HepG2 (cell line): ENCODE measurements at regions not wholly inside any gene's neighbourhood (a gene's known extent, or its start where the extent isn't known, plus 50 kb on each side); places are given as distances from the start of the nearest gene placed in this dataset.

ENCODE experiments used
- ATAC-seq: fragments of 200-7000 bp; cut with Tn5 transposase; 3 replicates; pipeline ENCODE4 v1.9.1; 2020; ENCODE audit warnings: mild to moderate bottlenecking, moderate library complexity
- BruUV-seq: library from RNA; stranded (reverse); fragments of 400-500 nt; replicated peaks from 2 replicates; lab custom pipeline; 2021; lab: Mats Ljungman, UMichigan
- CTCF ChIA-PET: fragments of 300-600 bp; formaldehyde crosslinking; extraction: SDS; loops from one replicate; lab custom pipeline; 2021; ENCODE audit warnings: low total read pairs, inconsistent platforms, low intra/inter-chr PET ratio; lab: Yijun Ruan, JAX
- POLR2A ChIA-PET: fragments of 350-600 bp; sonication (Branson Sonifier 250); formaldehyde crosslinking; loops from one replicate; lab custom pipeline; 2020; ENCODE audit warnings: antibody characterized with exemption, inconsistent platforms; lab: Yijun Ruan, JAX
- DNase-seq: peaks from one replicate; pipeline ENCODE4 v3.0.0-alpha.2; 2015; ENCODE audit warnings: low spot score
- FAIRE-seq: peaks from 3 replicates; lab custom pipeline; 2011; peaks lifted over from hg19 to GRCh38; lab: Jason Lieb, UNC
- H2AFZ ChIP-seq: one replicate; pipeline ENCODE4 v1.6.1; 2011; ENCODE audit warnings: low read length, inconsistent platforms
- H3K27ac ChIP-seq: fragments of 300-600 bp; 3 replicates; pipeline ENCODE4 v1.8.0; 2011; ENCODE audit warnings: mixed run types, mild to moderate bottlenecking, mixed read lengths, low read length, inconsistent platforms; ENCODE audit not compliant: insufficient read depth; ENCODE audit errors: extremely low read length
- H3K27me3 ChIP-seq, 2 experiments: fragments of 200-600 bp in 1 of 2; 2 replicates in 1 of 2; 3 replicates in 1 of 2; pipeline versions ENCODE4 v1.6.0 to v1.8.0; 2011; ENCODE audit warnings: low read length in 2 of 2, mild to moderate bottlenecking in 2 of 2, moderate library complexity in 2 of 2, inconsistent platforms in 1 of 2; ENCODE audit not compliant: insufficient read depth in 2 of 2, control insufficient read depth in 1 of 2
- H3K36me3 ChIP-seq, 2 experiments: fragments of 200-600 bp in 1 of 2; replicated peaks in 1 of 2; 2 replicates in 1 of 2; 3 replicates in 1 of 2; pipeline versions ENCODE4 v1.5.1 to v1.8.0; 2011; ENCODE audit warnings: low read length in 2 of 2, inconsistent platforms in 1 of 2; ENCODE audit not compliant: insufficient read depth in 2 of 2, control insufficient read depth in 1 of 2
- H3K4me1 ChIP-seq: 2 replicates; pipeline ENCODE4 v1.5.1; 2012; ENCODE audit warnings: low read length, inconsistent platforms; ENCODE audit not compliant: insufficient read depth
- H3K4me2 ChIP-seq: 2 replicates; pipeline ENCODE4 v1.6.0; 2011; ENCODE audit warnings: low read depth, low read length, inconsistent platforms
- H3K4me3 ChIP-seq, 3 experiments: fragments of 200-600 bp in 1 of 3; sonication (generic), shearing (Covaris generic) in 1 of 3; replicated peaks in 1 of 3; 2 replicates each; pipeline ENCODE4 v1.5.1; 2011 to 2016; ENCODE audit warnings: low read length in 3 of 3, inconsistent platforms in 2 of 3, low read depth in 2 of 3, mild to moderate bottlenecking in 2 of 3, control low read depth in 1 of 3, mixed read lengths in 1 of 3; ENCODE audit not compliant: insufficient read depth in 1 of 3
- H3K79me2 ChIP-seq: one replicate; pipeline ENCODE4 v1.6.1; 2011; ENCODE audit warnings: low read length, inconsistent platforms; ENCODE audit not compliant: insufficient read depth
- H3K9ac ChIP-seq: 2 replicates; pipeline ENCODE4 v1.6.0; 2011; ENCODE audit warnings: mild to moderate bottlenecking, low read depth, low read length, inconsistent platforms; ENCODE audit not compliant: insufficient read depth
- H3K9me3 ChIP-seq: 2 replicates; pipeline ENCODE4 v1.5.1; 2012; ENCODE audit warnings: mild to moderate bottlenecking, low read length
- H4K20me1 ChIP-seq: 2 replicates; pipeline ENCODE4 v1.6.0; 2011; ENCODE audit warnings: inconsistent platforms, mild to moderate bottlenecking, low read length, moderate library complexity; ENCODE audit not compliant: insufficient read depth
- ARID4A ChIP-seq: sonication (generic); formaldehyde crosslinking; IDR thresholded peaks from 2 replicates; pipeline ENCODE4 v1.5.0; 2020; ENCODE audit warnings: mild to moderate bottlenecking, missing genetic modification reagents, borderline replicate concordance
- FOSL1 ChIP-seq: sonication (generic); formaldehyde crosslinking; IDR thresholded peaks from 2 replicates; pipeline ENCODE4 v1.9.0; 2021; ENCODE audit warnings: missing genetic modification reagents, borderline replicate concordance
- KLF13 ChIP-seq: sonication (generic); formaldehyde crosslinking; IDR thresholded peaks from 2 replicates; pipeline ENCODE4 v1.4.0; 2020; ENCODE audit warnings: mild to moderate bottlenecking, missing genetic modification reagents
- MEIS2 ChIP-seq: sonication (generic); formaldehyde crosslinking; IDR thresholded peaks from 2 replicates; pipeline ENCODE4 v1.9.0; 2021; ENCODE audit warnings: mild to moderate bottlenecking, missing genetic modification reagents
- MTA1 ChIP-seq: sonication (generic); formaldehyde crosslinking; IDR thresholded peaks from 2 replicates; pipeline ENCODE4 v1.4.0; 2020; ENCODE audit warnings: missing genetic modification reagents, mild to moderate bottlenecking, borderline replicate concordance
- NCOR1 ChIP-seq: fragments of 200-600 bp; sonication (generic); IDR thresholded peaks from 2 replicates; pipeline ENCODE4 v1.7.0; 2017; ENCODE audit warnings: antibody characterized with exemption, low read length, borderline replicate concordance
- NR1H2 ChIP-seq: sonication (generic); formaldehyde crosslinking; IDR thresholded peaks from 2 replicates; pipeline ENCODE4 v1.8.1; 2022; ENCODE audit warnings: low read depth, missing genetic modification reagents, borderline replicate concordance
- SOX6 ChIP-seq, 2 experiments: fragments of 450-650 bp in 1 of 2; sonication (generic) in 1 of 2; formaldehyde crosslinking in 1 of 2; IDR thresholded peaks; 2 replicates each; pipeline versions ENCODE4 v1.4.0 to v1.6.1; 2017 to 2020; ENCODE audit warnings: antibody characterized with exemption in 1 of 2, mild to moderate bottlenecking in 1 of 2, missing genetic modification reagents in 1 of 2
- TIGD3 ChIP-seq: sonication (generic); formaldehyde crosslinking; IDR thresholded peaks from 2 replicates; pipeline ENCODE4 v1.5.1; 2020; ENCODE audit warnings: mild to moderate bottlenecking, missing genetic modification reagents, borderline replicate concordance
- ZNF235 ChIP-seq: sonication (generic); formaldehyde crosslinking; IDR thresholded peaks from 2 replicates; pipeline ENCODE4 v1.8.1; 2023; ENCODE audit warnings: mild to moderate bottlenecking, missing genetic modification reagents, borderline replicate concordance
- ZNF260 ChIP-seq: sonication (generic); formaldehyde crosslinking; IDR thresholded peaks from 2 replicates; pipeline ENCODE4 v1.4.0; 2020; ENCODE audit warnings: missing genetic modification reagents, low read depth, mild to moderate bottlenecking, borderline replicate concordance
- ZNF577 ChIP-seq: sonication (generic); formaldehyde crosslinking; IDR thresholded peaks from 2 replicates; pipeline ENCODE4 v1.4.0; 2020; ENCODE audit warnings: mild to moderate bottlenecking, low read depth, missing genetic modification reagents, borderline replicate concordance
- ZNF605 ChIP-seq: sonication (generic); formaldehyde crosslinking; IDR thresholded peaks from 2 replicates; pipeline ENCODE4 v1.8.0; 2022; ENCODE audit warnings: mild to moderate bottlenecking, missing genetic modification reagents
- WGBS: methylation state at CpG from one replicate; pipeline ENCODE4 v1.1.6; 2017; ENCODE audit warnings: low lambda C conversion rate; 5-methylcytosine and 5-hydroxymethylcytosine counted together
- in situ Hi-C: cut with HindIII; loops from 2 replicates; pipeline ENCODE4 v1.10.0; 2017; ENCODE audit warnings: low pct_unique_long_range_greater_than_20kb; ENCODE audit not compliant: extremely low pct_ligation_motif_present
- intact Hi-C: fragments of 100-400 bp; cut with micrococcal nuclease; formaldehyde crosslinking; loops from one replicate; pipeline ENCODE4 v1.10.0; 2022; ENCODE audit not compliant: unreplicated experiment
- TF ChIP-seq, protein P1 (sequence below): sonication (generic); formaldehyde crosslinking; IDR thresholded peaks from 2 replicates; pipeline ENCODE4 v1.4.0; 2020; ENCODE audit warnings: mild to moderate bottlenecking, missing genetic modification reagents
- TF ChIP-seq, protein P2 (sequence below): sonication (generic); formaldehyde crosslinking; IDR thresholded peaks from 2 replicates; pipeline ENCODE4 v1.4.0; 2020; ENCODE audit warnings: missing genetic modification reagents, borderline replicate concordance

DNA sequence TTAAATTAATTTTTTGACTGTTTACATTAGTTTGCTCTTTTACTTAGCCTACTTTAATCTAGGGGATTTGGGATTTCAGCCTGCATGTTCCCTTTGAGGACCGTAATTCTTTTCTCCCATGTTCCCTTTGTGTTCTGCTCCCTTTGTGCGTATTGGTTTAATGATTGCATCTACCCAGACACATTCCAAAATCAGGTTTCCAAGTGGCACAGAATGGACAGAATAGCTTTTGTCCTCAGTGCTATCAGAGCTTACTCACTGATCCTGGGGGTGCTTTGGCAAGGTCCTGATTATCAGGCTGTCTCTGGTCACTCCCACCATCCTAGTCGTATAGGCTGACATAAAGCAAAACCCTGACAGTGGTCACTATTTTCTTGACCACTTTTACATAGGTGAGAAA lies 867.5 kb downstream of the TSN start (continued):
- TF ChIP-seq TIGD3 (no peak), SOX6 (IDR thresholded peaks at IDR 0.05) (no peak), SOX6 (CRISPR knock-in tag; IDR thresholded peaks at IDR 0.05) (no peak), FOSL1 (CRISPR knock-in tag) (no peak), KLF13 (CRISPR knock-in tag) (no peak)

GRCh38 chr2:122627388-122627787 lies 871.9 kb downstream of the TSN start:
- POLR2A ChIA-PET: no interaction called here
- Histone ChIP-seq H3K4me2 (no peak overlapping the region), H3K27me3 (no peaks in the 10 kb centered on the region), H3K9me3 (peaks cover 12% of the 10 kb centered on the region; the same call in 1 of the 2 replicates), H3K4me1 (no peaks in the 10 kb centered on the region), H3K27ac (no peak overlapping the region), H3K4me3 (no peak overlapping the region), H3K36me3 (no peaks in the 10 kb centered on the region), H3K79me2 (no peaks in the 10 kb centered on the region), H4K20me1 (no peaks in the 10 kb centered on the region), H3K9ac (no peak overlapping the region), H2AFZ (no peak overlapping the region)
- intact Hi-C loops (no loop called here), in situ Hi-C loops (no loop called here)
- FAIRE-seq (no peak), ATAC-seq (no peak), DNase-seq (no peak)
- BruUV-seq: no TSS peak
- 1% methylated on average over 3 of the region's 3 CpGs for WGBS
- CTCF ChIA-PET: no interaction called here
- TF ChIP-seq ZNF260 (CRISPR knock-in tag): no peak
- TF ChIP-seq ZNF605 (CRISPR knock-in tag): no peak
- no peak for TF ChIP-seq NCOR1
- no peak for TF ChIP-seq NR1H2 (CRISPR knock-in tag)
- no peak for TF ChIP-seq ARID4A
- TF ChIP-seq ZNF577: no peak
- TF ChIP-seq ZNF235 (CRISPR knock-in tag): no peak
- TF ChIP-seq, protein P1, sequence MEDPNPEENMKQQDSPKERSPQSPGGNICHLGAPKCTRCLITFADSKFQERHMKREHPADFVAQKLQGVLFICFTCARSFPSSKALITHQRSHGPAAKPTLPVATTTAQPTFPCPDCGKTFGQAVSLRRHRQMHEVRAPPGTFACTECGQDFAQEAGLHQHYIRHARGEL (CRISPR knock-in tag): no peak
- TF ChIP-seq MTA1: no peak
- TF ChIP-seq, protein P2, sequence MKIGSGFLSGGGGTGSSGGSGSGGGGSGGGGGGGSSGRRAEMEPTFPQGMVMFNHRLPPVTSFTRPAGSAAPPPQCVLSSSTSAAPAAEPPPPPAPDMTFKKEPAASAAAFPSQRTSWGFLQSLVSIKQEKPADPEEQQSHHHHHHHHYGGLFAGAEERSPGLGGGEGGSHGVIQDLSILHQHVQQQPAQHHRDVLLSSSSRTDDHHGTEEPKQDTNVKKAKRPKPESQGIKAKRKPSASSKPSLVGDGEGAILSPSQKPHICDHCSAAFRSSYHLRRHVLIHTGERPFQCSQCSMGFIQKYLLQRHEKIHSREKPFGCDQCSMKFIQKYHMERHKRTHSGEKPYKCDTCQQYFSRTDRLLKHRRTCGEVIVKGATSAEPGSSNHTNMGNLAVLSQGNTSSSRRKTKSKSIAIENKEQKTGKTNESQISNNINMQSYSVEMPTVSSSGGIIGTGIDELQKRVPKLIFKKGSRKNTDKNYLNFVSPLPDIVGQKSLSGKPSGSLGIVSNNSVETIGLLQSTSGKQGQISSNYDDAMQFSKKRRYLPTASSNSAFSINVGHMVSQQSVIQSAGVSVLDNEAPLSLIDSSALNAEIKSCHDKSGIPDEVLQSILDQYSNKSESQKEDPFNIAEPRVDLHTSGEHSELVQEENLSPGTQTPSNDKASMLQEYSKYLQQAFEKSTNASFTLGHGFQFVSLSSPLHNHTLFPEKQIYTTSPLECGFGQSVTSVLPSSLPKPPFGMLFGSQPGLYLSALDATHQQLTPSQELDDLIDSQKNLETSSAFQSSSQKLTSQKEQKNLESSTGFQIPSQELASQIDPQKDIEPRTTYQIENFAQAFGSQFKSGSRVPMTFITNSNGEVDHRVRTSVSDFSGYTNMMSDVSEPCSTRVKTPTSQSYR: no peak
- TF ChIP-seq MEIS2 (CRISPR knock-in tag): no peak
